ENCODE measurements at regions not wholly inside any gene's neighbourhood (a gene's known extent, or its start where the extent isn't known, plus 50 kb on each side); places are given as distances from the start of the nearest gene placed in this dataset.

DNA sequence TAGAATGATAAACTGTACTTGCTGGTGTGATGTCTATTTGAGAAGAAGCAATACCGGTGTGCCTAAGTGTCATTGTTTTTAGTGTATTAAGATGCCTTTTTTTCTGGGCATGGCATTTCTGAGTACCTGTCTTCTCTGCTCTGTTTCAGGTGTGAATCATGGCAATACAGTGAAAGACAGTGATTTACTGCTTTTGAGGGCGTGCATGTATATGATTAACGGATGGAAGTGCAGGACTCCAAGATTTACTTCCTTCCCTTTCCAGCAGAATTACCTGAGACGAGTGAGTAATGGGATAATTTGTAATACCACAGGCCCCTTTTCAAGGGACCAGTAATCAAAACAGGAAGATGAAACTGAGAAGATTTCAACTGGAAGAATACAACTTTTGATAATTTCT, 315.8 kb downstream of the SOX4 start:
- no peaks in the 10 kb centered on the region for H3K9me3 ChIP-seq (ENCODE audit: insufficient read depth, low read depth, low read length)
- no peak overlapping the region for H3K4me3 ChIP-seq (ENCODE audit: insufficient read depth, low read depth, low read length)
- FAIRE-seq (no peak), DNase-seq (ENCODE audit: low read depth) (no peak)
- TF ChIP-seq, protein P1, sequence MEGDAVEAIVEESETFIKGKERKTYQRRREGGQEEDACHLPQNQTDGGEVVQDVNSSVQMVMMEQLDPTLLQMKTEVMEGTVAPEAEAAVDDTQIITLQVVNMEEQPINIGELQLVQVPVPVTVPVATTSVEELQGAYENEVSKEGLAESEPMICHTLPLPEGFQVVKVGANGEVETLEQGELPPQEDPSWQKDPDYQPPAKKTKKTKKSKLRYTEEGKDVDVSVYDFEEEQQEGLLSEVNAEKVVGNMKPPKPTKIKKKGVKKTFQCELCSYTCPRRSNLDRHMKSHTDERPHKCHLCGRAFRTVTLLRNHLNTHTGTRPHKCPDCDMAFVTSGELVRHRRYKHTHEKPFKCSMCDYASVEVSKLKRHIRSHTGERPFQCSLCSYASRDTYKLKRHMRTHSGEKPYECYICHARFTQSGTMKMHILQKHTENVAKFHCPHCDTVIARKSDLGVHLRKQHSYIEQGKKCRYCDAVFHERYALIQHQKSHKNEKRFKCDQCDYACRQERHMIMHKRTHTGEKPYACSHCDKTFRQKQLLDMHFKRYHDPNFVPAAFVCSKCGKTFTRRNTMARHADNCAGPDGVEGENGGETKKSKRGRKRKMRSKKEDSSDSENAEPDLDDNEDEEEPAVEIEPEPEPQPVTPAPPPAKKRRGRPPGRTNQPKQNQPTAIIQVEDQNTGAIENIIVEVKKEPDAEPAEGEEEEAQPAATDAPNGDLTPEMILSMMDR (IDR thresholded peaks at IDR 0.05; ENCODE audit: insufficient read depth, low read depth, low read length), result no peak
- no peak for TF ChIP-seq EZH2 (IDR thresholded peaks at IDR 0.05; ENCODE audit: insufficient read depth, low read length)
- no peaks in the 10 kb centered on the region for H3K9me3 Mint-ChIP-seq (ENCODE audit: unreplicated experiment)
- H3K4me2 ChIP-seq (ENCODE audit: low read length), result no peak overlapping the region
- H3K9ac ChIP-seq (ENCODE audit: low read length), result no peak overlapping the region
- no peak overlapping the region for H3K4me3 Mint-ChIP-seq (ENCODE audit: unreplicated experiment)
- no peaks in the 10 kb centered on the region for H3K79me2 ChIP-seq (ENCODE audit: insufficient read depth, low read length)
- peaks cover 50% of the 10 kb centered on the region for H3K4me1 Mint-ChIP-seq (ENCODE audit: low read depth, unreplicated experiment)
- peaks cover 12% of the 10 kb centered on the region for H3K36me3 Mint-ChIP-seq (ENCODE audit: low read depth, unreplicated experiment)
- H3K27me3 Mint-ChIP-seq (ENCODE audit: low read depth, unreplicated experiment), result no peaks in the 10 kb centered on the region
- H3K27ac Mint-ChIP-seq (ENCODE audit: unreplicated experiment), result no peak overlapping the region
- H3K27ac ChIP-seq (ENCODE audit: low read depth, low read length), result no peak overlapping the region
- no peaks in the 10 kb centered on the region for H3K4me1 ChIP-seq (ENCODE audit: insufficient read depth, low read length)
- H2AFZ ChIP-seq (ENCODE audit: low read depth, low read length), result no peak overlapping the region
- no peaks in the 10 kb centered on the region for H3K36me3 ChIP-seq (ENCODE audit: insufficient read depth, low read length)
- H3K27me3 ChIP-seq (ENCODE audit: insufficient read depth, low read length), result no peaks in the 10 kb centered on the region
- H4K20me1 ChIP-seq (ENCODE audit: insufficient read depth, low read length), result no peaks in the 10 kb centered on the region

DNA sequence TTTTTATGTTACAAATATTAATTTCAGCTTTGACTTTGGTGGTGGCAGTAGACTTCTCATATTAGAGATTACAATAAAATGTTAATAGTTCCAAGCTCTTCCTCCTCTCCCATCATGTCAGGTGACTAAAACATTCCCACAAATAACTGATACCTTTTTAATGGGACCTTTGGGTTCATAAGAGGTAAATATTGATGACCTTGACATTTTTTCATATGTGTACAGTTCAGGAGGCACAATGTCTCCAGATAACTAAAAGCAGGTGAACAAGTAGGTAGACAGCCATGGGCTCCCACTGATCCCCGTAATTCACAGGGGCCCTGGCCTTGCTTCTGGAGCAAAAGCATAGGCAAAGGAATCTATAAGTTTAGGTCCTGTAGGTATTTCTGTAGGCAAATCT, 317.7 kb downstream of the SOX4 start:
- Mint-ChIP-seq H3K4me3 (ENCODE audit: unreplicated experiment) (no peak overlapping the region), H3K27me3 (ENCODE audit: low read depth, unreplicated experiment) (no peaks in the 10 kb centered on the region), H3K36me3 (ENCODE audit: low read depth, unreplicated experiment) (peaks cover 12% of the 10 kb centered on the region), H3K27ac (ENCODE audit: unreplicated experiment) (no peak overlapping the region), H3K9me3 (ENCODE audit: unreplicated experiment) (no peaks in the 10 kb centered on the region), H3K4me1 (ENCODE audit: low read depth, unreplicated experiment) (peaks cover 68% of the 10 kb centered on the region)
- no peak overlapping the region for H3K9ac ChIP-seq (ENCODE audit: low read length)
- no peaks in the 10 kb centered on the region for H3K36me3 ChIP-seq (ENCODE audit: insufficient read depth, low read length)
- no peak overlapping the region for H3K4me2 ChIP-seq (ENCODE audit: low read length)
- H4K20me1 ChIP-seq (ENCODE audit: insufficient read depth, low read length), result no peaks in the 10 kb centered on the region
- DNase-seq (ENCODE audit: low read depth), result no peak
- TF ChIP-seq, protein P1 (IDR thresholded peaks at IDR 0.05; ENCODE audit: insufficient read depth, low read depth, low read length), result no peak
- TF ChIP-seq EZH2 (IDR thresholded peaks at IDR 0.05; ENCODE audit: insufficient read depth, low read length), result no peak
- no peak overlapping the region for H3K4me3 ChIP-seq (ENCODE audit: insufficient read depth, low read depth, low read length)
- H3K79me2 ChIP-seq (ENCODE audit: insufficient read depth, low read length), result no peaks in the 10 kb centered on the region
- FAIRE-seq, result no peak
- no peak overlapping the region for H2AFZ ChIP-seq (ENCODE audit: low read depth, low read length)
- H3K27me3 ChIP-seq (ENCODE audit: insufficient read depth, low read length), result no peaks in the 10 kb centered on the region
- H3K27ac ChIP-seq (ENCODE audit: low read depth, low read length), result no peak overlapping the region
- no peaks in the 10 kb centered on the region for H3K9me3 ChIP-seq (ENCODE audit: insufficient read depth, low read depth, low read length)
- peaks cover 7% of the 10 kb centered on the region for H3K4me1 ChIP-seq (ENCODE audit: insufficient read depth, low read length)

DNA sequence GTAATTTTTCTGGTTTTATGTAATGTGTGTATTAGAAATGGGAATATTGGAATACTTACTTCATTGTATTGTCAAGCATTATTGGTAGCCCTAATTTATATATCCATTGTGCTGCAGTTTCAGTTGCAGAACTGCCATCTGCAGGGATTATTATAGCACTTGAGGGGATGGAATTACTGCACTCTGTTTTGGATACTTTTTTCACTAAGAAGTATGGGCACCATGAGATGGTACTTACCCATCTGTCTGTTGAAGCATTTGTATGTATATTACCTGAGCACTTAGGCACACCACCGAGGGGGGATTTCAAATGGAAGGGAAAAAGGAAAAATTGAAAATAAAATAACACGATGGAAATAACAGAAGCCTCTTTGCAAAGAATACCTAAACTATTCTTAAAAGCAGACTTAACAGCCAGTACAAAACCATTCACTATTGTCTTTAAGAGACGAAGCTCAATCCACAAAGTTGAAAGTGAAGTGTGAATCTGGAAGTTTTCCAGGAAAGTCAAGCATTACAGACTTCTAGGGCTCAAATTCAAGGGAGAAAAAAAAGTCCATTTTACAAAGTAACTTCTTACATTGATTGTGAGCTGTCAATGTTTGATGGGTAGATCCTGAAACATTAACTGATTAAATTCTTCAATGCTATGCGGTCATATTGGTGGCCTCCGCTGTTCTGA, 318.7 kb downstream of the SOX4 start:
- no peaks in the 10 kb centered on the region for H3K79me2 ChIP-seq (ENCODE audit: insufficient read depth, low read length)
- no peaks in the 10 kb centered on the region for H4K20me1 ChIP-seq (ENCODE audit: insufficient read depth, low read length)
- H3K9ac ChIP-seq (ENCODE audit: low read length), result no peak overlapping the region
- no peak for TF ChIP-seq EZH2 (IDR thresholded peaks at IDR 0.05; ENCODE audit: insufficient read depth, low read length)
- TF ChIP-seq, protein P1 (IDR thresholded peaks at IDR 0.05; ENCODE audit: insufficient read depth, low read depth, low read length), result no peak
- no peak overlapping the region for H3K27ac Mint-ChIP-seq (ENCODE audit: unreplicated experiment)
- H3K27me3 ChIP-seq (ENCODE audit: insufficient read depth, low read length), result no peaks in the 10 kb centered on the region
- no peak overlapping the region for H3K4me3 Mint-ChIP-seq (ENCODE audit: unreplicated experiment)
- no peaks in the 10 kb centered on the region for H3K27me3 Mint-ChIP-seq (ENCODE audit: low read depth, unreplicated experiment)
- H3K4me1 Mint-ChIP-seq (ENCODE audit: low read depth, unreplicated experiment), result peaks cover 59% of the 10 kb centered on the region
- FAIRE-seq (no peak), DNase-seq (ENCODE audit: low read depth) (no peak)
- no peaks in the 10 kb centered on the region for H3K9me3 Mint-ChIP-seq (ENCODE audit: unreplicated experiment)
- H3K9me3 ChIP-seq (ENCODE audit: insufficient read depth, low read depth, low read length), result no peaks in the 10 kb centered on the region
- H2AFZ ChIP-seq (ENCODE audit: low read depth, low read length), result no peak overlapping the region
- H3K4me1 ChIP-seq (ENCODE audit: insufficient read depth, low read length), result peaks cover 8% of the 10 kb centered on the region
- peaks cover 12% of the 10 kb centered on the region for H3K36me3 Mint-ChIP-seq (ENCODE audit: low read depth, unreplicated experiment)
- H3K4me3 ChIP-seq (ENCODE audit: insufficient read depth, low read depth, low read length), result no peak overlapping the region
- H3K4me2 ChIP-seq (ENCODE audit: low read length), result no peak overlapping the region
- no peaks in the 10 kb centered on the region for H3K36me3 ChIP-seq (ENCODE audit: insufficient read depth, low read length)
- no peak overlapping the region for H3K27ac ChIP-seq (ENCODE audit: low read depth, low read length)
